Ascending aorta (tissue), 2 donors: ENCODE measurements at regions not wholly inside any gene's neighbourhood (a gene's known extent, or its start where the extent isn't known, plus 50 kb on each side); places are given as distances from the start of the nearest gene placed in this dataset.

ENCODE experiments used
- DNase-seq, 2 donors: peaks; one replicate each; pipeline ENCODE4 v3.0.0-alpha.2; 2019; ENCODE audit warnings: low spot score in 2 of 2
- H3K27ac ChIP-seq, 2 donors: fragments of 200-600 bp; sonication (generic); one replicate each; pipeline ENCODE4 v1.5.1; 2016 to 2017; ENCODE audit warnings: mild to moderate bottlenecking in 1 of 2
- H3K27me3 ChIP-seq: fragments of 200-600 bp; sonication (generic); one replicate; pipeline ENCODE4 v1.5.1; 2017
- H3K36me3 ChIP-seq, 2 donors: fragments of 200-600 bp; sonication (generic); one replicate each; pipeline ENCODE4 v1.5.1; 2016
- H3K4me1 ChIP-seq, 2 donors: fragments of 200-600 bp; sonication (generic); one replicate each; pipeline ENCODE4 v1.5.1; 2016 to 2017; ENCODE audit warnings: mild to moderate bottlenecking in 1 of 2
- H3K4me3 ChIP-seq, 2 donors: fragments of 200-600 bp; sonication (generic); one replicate each; pipeline ENCODE4 v1.5.1; 2016 to 2017; ENCODE audit warnings: mild to moderate bottlenecking in 1 of 2
- H3K9me3 ChIP-seq, 2 donors: fragments of 200-600 bp; sonication (generic); one replicate each; pipeline ENCODE4 v1.5.1; 2016
- CTCF ChIP-seq, 3 experiments: fragments of 200-600 bp in 2 of 3; fragments of 450-650 bp in 1 of 3; sonication (generic) in 2 of 3; IDR thresholded peaks; one replicate each; pipeline ENCODE4 v1.5.1; 2016 to 2019; ENCODE audit warnings: antibody characterized with exemption in 3 of 3, mild to moderate bottlenecking in 1 of 3, moderate library complexity in 1 of 3
- intact Hi-C: fragments of 100-400 bp; cut with DNase I; formaldehyde crosslinking; loops from one replicate; pipeline ENCODE4 v1.15.1; 2023

- Histone ChIP-seq H3K27ac (no peak overlapping the region), H3K36me3 (no peaks in the 10 kb centered on the region), H3K4me1 (no peaks in the 10 kb centered on the region), H3K4me3 (no peak overlapping the region), H3K27me3 (no peaks in the 10 kb centered on the region), H3K9me3 (no peaks in the 10 kb centered on the region)
- DNase-seq, result no peak
- TF ChIP-seq CTCF (IDR thresholded peaks at IDR 0.05), result no peak
- intact Hi-C loops, result no loop called here
Measured at GRCh38 chr1:61581251-61581650, 143.7 kb downstream of the TM2D1 start.

GRCh38 chr1:61580417-61580816 is 144.5 kb downstream of the TM2D1 start:
- Histone ChIP-seq H3K4me3 (no peak overlapping the region), H3K9me3 (no peaks in the 10 kb centered on the region), H3K27ac (no peak overlapping the region), H3K36me3 (no peaks in the 10 kb centered on the region), H3K27me3 (no peaks in the 10 kb centered on the region), H3K4me1 (no peaks in the 10 kb centered on the region)
- DNase-seq, result no peak
- no peak for TF ChIP-seq CTCF (IDR thresholded peaks at IDR 0.05)
- intact Hi-C loops, result no loop called here

DNA sequence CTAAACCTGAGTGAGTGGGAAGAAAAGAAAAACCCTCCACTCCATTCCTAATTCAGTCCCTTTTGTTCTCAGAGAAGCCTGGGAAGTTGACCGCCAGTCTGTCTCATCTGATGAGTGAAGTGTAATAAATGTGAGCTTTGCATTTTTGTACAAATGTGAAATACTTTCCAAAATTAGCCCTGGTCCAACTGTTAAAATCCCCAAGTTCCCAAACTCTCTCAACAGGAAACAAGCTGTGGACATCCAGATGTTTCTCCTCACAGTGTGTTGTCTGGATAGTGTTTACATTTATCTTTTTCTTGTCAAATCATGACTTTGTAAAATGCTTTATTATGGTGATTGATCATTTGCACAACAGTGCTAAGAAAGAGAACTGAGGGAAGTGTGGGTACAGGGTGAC is 145.1 kb downstream of the TM2D1 start:
- Histone ChIP-seq H3K36me3 (no peaks in the 10 kb centered on the region), H3K4me1 (no peaks in the 10 kb centered on the region), H3K4me3 (no peak overlapping the region), H3K27me3 (no peaks in the 10 kb centered on the region), H3K9me3 (no peaks in the 10 kb centered on the region), H3K27ac (no peak overlapping the region)
- intact Hi-C loops, result no loop called here
- TF ChIP-seq CTCF (IDR thresholded peaks at IDR 0.05), result no peak
- no peak for DNase-seq

DNA sequence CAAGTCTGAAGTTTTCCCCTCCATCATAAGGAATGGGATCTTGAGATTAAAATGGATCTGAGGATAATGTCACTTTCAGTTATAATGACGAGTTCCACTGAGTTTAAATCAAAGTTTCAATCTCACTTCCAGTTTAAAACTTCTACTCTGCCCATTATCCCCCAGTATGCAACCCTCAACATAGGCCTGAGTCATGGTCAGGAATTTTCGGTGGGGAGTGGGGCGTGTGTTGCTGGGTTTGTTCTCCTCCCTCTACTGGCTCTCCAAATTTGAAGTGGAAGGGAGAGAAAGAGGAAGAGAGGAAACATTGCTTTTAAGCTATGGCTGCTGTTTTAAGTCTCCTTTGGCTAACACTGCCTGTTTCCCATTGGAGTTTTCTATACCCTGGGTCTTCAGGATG is 152.9 kb downstream of the TM2D1 start:
- H3K9me3 ChIP-seq, result peaks cover under 1 to 4% of the 10 kb centered on the region in 2 donors
- no peak for TF ChIP-seq CTCF (IDR thresholded peaks at IDR 0.05)
- intact Hi-C loops, result no loop called here
- no peak for DNase-seq
- H3K4me1 ChIP-seq, result no peaks in the 10 kb centered on the region
- no peaks in the 10 kb centered on the region for H3K36me3 ChIP-seq
- no peak overlapping the region for H3K4me3 ChIP-seq
- H3K27me3 ChIP-seq, result no peaks in the 10 kb centered on the region
- no peak overlapping the region for H3K27ac ChIP-seq

DNA sequence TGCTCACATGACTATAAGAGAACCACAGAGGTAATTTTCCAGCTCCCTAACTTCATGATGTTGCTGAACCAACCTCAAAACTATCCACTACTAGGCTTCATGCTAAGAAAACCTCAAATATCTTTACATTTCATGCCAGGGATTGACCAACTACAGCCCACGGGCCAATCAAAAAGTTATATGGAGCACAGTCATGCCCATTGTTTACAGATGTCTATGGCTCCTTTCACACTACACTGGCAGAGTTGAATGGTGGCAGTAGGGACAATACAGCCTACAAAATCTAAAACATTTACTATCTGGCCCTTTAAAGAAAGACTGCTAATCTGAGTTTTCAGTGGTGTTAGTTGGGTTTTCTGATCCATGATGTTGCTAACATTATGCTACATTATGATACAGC is 154.8 kb downstream of the TM2D1 start:
- Histone ChIP-seq H3K4me3 (no peak overlapping the region), H3K36me3 (no peaks in the 10 kb centered on the region), H3K27me3 (no peaks in the 10 kb centered on the region), H3K9me3 (peaks cover 15 to 22% of the 10 kb centered on the region in 2 donors), H3K27ac (no peak overlapping the region), H3K4me1 (no peaks in the 10 kb centered on the region)
- intact Hi-C loops, result no loop called here
- no peak for TF ChIP-seq CTCF (IDR thresholded peaks at IDR 0.05)
- DNase-seq, result no peak

DNA sequence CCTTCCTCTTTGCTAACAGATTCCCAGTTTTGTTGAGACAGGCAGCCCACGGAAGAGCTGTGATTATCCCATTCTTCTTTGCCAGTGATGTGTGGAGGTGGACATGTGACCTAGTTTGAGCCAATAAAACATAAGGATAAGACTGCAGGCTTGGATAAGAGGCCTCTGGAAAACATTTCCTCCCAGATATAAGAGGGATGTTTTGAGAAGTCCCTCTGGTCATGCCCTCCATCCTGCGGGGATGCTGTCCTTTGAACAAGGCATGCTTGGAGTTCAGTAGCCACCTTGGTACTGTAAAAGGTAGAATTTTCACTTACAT is 155.7 kb downstream of the TM2D1 start:
- no peaks in the 10 kb centered on the region for H3K27me3 ChIP-seq
- peaks cover 15 to 25% of the 10 kb centered on the region in 2 donors for H3K9me3 ChIP-seq
- H3K4me3 ChIP-seq, result no peak overlapping the region
- H3K4me1 ChIP-seq, result no peaks in the 10 kb centered on the region
- no peak overlapping the region for H3K27ac ChIP-seq
- DNase-seq, result no peak
- no peak for TF ChIP-seq CTCF (IDR thresholded peaks at IDR 0.05)
- intact Hi-C loops, result no loop called here
- no peaks in the 10 kb centered on the region for H3K36me3 ChIP-seq
